ENCODE measurements at regions not wholly inside any gene's neighbourhood (a gene's known extent, or its start where the extent isn't known, plus 50 kb on each side); places are given as distances from the start of the nearest gene placed in this dataset.

DNA sequence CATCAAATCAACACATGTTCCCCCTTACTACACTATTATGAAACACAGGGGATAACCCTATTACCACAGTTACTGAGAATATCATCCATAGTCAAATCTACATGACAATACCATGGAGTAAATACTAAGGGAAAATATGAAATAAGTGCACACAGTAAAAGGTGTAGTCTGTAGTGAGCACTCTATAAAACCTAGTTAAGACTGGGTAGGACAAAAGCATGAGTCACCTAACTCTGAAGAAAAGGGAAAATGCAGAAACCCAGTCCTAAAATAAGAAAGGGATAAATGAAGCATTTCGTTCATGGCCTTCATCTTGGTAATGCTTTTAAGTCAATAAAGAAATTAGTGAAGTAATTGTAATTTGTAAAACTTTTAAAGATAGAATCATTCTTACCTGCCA lies 65.4 kb upstream of the ACVR2A start:
- WGBS, 2 donors: 86 to 88% methylated on average over 1 of the region's 1 CpG
- intact Hi-C loops (cut with DNase I): no loop called here
- H3K4me1 ChIP-seq: no peaks in the 10 kb centered on the region
- TF ChIP-seq POLR2A (IDR thresholded peaks at IDR 0.05): no peak
- TF ChIP-seq, protein P1, sequence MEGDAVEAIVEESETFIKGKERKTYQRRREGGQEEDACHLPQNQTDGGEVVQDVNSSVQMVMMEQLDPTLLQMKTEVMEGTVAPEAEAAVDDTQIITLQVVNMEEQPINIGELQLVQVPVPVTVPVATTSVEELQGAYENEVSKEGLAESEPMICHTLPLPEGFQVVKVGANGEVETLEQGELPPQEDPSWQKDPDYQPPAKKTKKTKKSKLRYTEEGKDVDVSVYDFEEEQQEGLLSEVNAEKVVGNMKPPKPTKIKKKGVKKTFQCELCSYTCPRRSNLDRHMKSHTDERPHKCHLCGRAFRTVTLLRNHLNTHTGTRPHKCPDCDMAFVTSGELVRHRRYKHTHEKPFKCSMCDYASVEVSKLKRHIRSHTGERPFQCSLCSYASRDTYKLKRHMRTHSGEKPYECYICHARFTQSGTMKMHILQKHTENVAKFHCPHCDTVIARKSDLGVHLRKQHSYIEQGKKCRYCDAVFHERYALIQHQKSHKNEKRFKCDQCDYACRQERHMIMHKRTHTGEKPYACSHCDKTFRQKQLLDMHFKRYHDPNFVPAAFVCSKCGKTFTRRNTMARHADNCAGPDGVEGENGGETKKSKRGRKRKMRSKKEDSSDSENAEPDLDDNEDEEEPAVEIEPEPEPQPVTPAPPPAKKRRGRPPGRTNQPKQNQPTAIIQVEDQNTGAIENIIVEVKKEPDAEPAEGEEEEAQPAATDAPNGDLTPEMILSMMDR (IDR thresholded peaks at IDR 0.05): no peak
- no peaks in the 10 kb centered on the region for H3K9me3 ChIP-seq
- no peak for DNase-seq
- no peaks in the 10 kb centered on the region for H3K36me3 ChIP-seq
- H3K27ac ChIP-seq: no peak overlapping the region
- no peaks in the 10 kb centered on the region for H3K27me3 ChIP-seq
- no peak overlapping the region for H3K4me3 ChIP-seq (replicated peaks in 1 of 3)

- TF ChIP-seq POLR2A (IDR thresholded peaks at IDR 0.05): no peak
- TF ChIP-seq, protein P1 (IDR thresholded peaks at IDR 0.05): no peak
- Histone ChIP-seq H3K27ac (no peak overlapping the region), H3K27me3 (no peaks in the 10 kb centered on the region), H3K4me3 (replicated peaks in 1 of 3) (no peak overlapping the region), H3K9me3 (no peaks in the 10 kb centered on the region), H3K4me1 (no peaks in the 10 kb centered on the region), H3K36me3 (no peaks in the 10 kb centered on the region)
- DNase-seq: no peak
- intact Hi-C loops (cut with DNase I): no loop called here
- WGBS, 2 donors: 84% methylated on average over 2 of the region's 2 CpGs
Observed at GRCh38 chr2:147777394-147777793, 67.4 kb upstream of the ACVR2A start.

DNA sequence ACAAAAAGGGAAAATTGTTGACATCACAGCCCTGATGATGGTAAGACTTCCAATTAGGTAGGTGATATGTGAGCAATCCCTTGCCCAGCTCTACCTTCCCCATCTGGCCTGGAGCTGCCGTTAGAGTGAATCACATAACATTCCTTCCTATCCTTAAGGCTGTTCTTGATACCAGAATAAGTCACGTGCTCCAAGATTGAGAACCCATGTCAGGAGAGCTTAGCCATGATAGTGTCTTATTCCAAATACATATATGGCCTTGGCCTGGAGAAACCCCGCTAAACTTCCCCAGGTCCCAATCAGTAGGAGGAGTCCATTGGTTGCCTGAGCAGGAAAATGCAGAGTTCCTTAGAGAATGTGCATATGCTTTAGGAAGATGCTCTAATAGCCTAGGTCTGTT lies 70.0 kb upstream of the ACVR2A start:
- intact Hi-C loops (cut with DNase I): no loop called here
- Histone ChIP-seq H3K27me3 (no peaks in the 10 kb centered on the region), H3K27ac (no peak overlapping the region), H3K4me1 (no peaks in the 10 kb centered on the region), H3K36me3 (no peaks in the 10 kb centered on the region), H3K9me3 (no peaks in the 10 kb centered on the region), H3K4me3 (replicated peaks in 1 of 3) (no peak overlapping the region)
- 92 to 95% methylated on average over 3 of the region's 3 CpGs for WGBS, 2 donors
- TF ChIP-seq POLR2A (IDR thresholded peaks at IDR 0.05): no peak
- TF ChIP-seq, protein P1 (IDR thresholded peaks at IDR 0.05): no peak
- no peak for DNase-seq

DNA sequence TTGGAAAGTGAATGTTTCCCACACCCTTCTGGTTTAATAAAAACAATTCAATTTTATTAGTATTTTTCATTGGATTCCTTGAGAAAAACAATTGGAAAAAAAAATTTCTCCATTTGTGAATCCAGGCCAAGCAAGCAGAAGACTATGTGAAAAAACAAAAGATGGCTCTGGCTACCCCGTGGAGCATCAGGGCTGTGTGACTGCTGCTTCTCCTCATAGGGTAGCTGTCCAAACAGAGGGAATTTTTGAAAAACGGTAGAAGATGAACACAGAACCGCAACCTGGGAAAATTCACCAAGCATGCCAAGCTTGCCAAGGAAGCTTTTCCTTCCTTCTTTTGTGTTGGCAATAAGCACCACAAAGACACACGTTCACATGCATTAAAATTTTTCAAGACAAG lies 71.3 kb upstream of the ACVR2A start:
- Histone ChIP-seq H3K27me3 (no peaks in the 10 kb centered on the region), H3K27ac (no peak overlapping the region), H3K4me1 (no peaks in the 10 kb centered on the region), H3K9me3 (no peaks in the 10 kb centered on the region), H3K36me3 (no peaks in the 10 kb centered on the region), H3K4me3 (replicated peaks in 1 of 3) (no peak overlapping the region)
- 48 to 50% methylated on average over 4 of the region's 4 CpGs for WGBS, 2 donors
- intact Hi-C loops (cut with DNase I): no loop called here
- no peak for TF ChIP-seq POLR2A (IDR thresholded peaks at IDR 0.05)
- TF ChIP-seq, protein P1 (IDR thresholded peaks at IDR 0.05): no peak
- no peak for DNase-seq

- H3K4me1 ChIP-seq: no peaks in the 10 kb centered on the region
- no peak for DNase-seq
- H3K27ac ChIP-seq: no peak overlapping the region
- H3K9me3 ChIP-seq: no peaks in the 10 kb centered on the region
- H3K4me3 ChIP-seq (replicated peaks in 1 of 3): no peak overlapping the region
- TF ChIP-seq POLR2A (IDR thresholded peaks at IDR 0.05): no peak
- TF ChIP-seq, protein P1 (IDR thresholded peaks at IDR 0.05): no peak
- intact Hi-C loops (cut with DNase I): no loop called here
- no peaks in the 10 kb centered on the region for H3K36me3 ChIP-seq
- no peaks in the 10 kb centered on the region for H3K27me3 ChIP-seq
Observed at GRCh38 chr2:147772781-147773180, 72.0 kb upstream of the ACVR2A start.
